ENCODE measurements at regions not wholly inside any gene's neighbourhood (a gene's known extent, or its start where the extent isn't known, plus 50 kb on each side); places are given as distances from the start of the nearest gene placed in this dataset.

GRCh38 chr3:124529826-124530571 lies 200.3 kb upstream of the UMPS start:
- TF ChIP-seq CTCF (IDR thresholded peaks at IDR 0.05; ENCODE audit: insufficient read depth, low read length) (no peak), POLR2AphosphoS5 (IDR thresholded peaks at IDR 0.05; ENCODE audit: low read depth) (no peak), SPI1 (IDR thresholded peaks at IDR 0.05; ENCODE audit: borderline replicate concordance, low read depth) (no peak), GABPA (IDR thresholded peaks at IDR 0.05; ENCODE audit: low read depth) (no peak), REST (IDR thresholded peaks at IDR 0.05; ENCODE audit: insufficient replicate concordance, low read depth) (no peak)
